RWPE2 (cell line): ENCODE measurements at regions not wholly inside any gene's neighbourhood (a gene's known extent, or its start where the extent isn't known, plus 50 kb on each side); places are given as distances from the start of the nearest gene placed in this dataset.
A peak's percentile ranks its signal among the peaks of the same experiment; 100 is the strongest.

Experiments used
- ATAC-seq: fragments of 200-7000 bp; cut with Tn5 transposase; 3 replicates; pipeline ENCODE4 v1.9.1; 2021; ENCODE audit warnings: low read depth
- DNase-seq: peaks from one replicate; pipeline ENCODE4 v3.0.0-alpha.2; 2020; ENCODE audit warnings: low spot score
- H3K27ac ChIP-seq: fragments of 450-650 bp; 2 replicates; pipeline ENCODE4 v1.5.1; 2017; ENCODE audit warnings: mild to moderate bottlenecking; ENCODE audit not compliant: poor library complexity, severe bottlenecking
- H3K27me3 ChIP-seq: fragments of 250-450 bp; sonication (Bioruptor Pico); 2 replicates; pipeline ENCODE4 v1.5.1; 2021; ENCODE audit warnings: mild to moderate bottlenecking, moderate library complexity; ENCODE audit not compliant: insufficient read depth, poor library complexity, severe bottlenecking
- H3K36me3 ChIP-seq: fragments of 250-450 bp; sonication (Bioruptor Pico); 2 replicates; pipeline ENCODE4 v1.5.1; 2020; ENCODE audit warnings: low read depth, mild to moderate bottlenecking, moderate library complexity
- H3K4me1 ChIP-seq: fragments of 250-450 bp; sonication (Bioruptor Pico); 2 replicates; pipeline ENCODE4 v1.5.1; 2021; ENCODE audit warnings: mild to moderate bottlenecking, moderate library complexity; ENCODE audit not compliant: insufficient read depth, poor library complexity, severe bottlenecking
- H3K4me3 ChIP-seq: fragments of 250-450 bp; sonication (Bioruptor Pico); 2 replicates; pipeline ENCODE4 v1.5.1; 2021; ENCODE audit warnings: mild to moderate bottlenecking, moderate library complexity; ENCODE audit not compliant: severe bottlenecking
- H3K9me3 ChIP-seq: fragments of 250-450 bp; sonication (Bioruptor Pico); 2 replicates; pipeline ENCODE4 v1.5.1; 2021; ENCODE audit warnings: mild to moderate bottlenecking, moderate library complexity; ENCODE audit not compliant: severe bottlenecking
- CTCF ChIP-seq: fragments of 450-650 bp; IDR thresholded peaks from one replicate; pipeline ENCODE4 v1.5.1; 2017; ENCODE audit warnings: mild to moderate bottlenecking, moderate library complexity; ENCODE audit not compliant: poor library complexity, severe bottlenecking

- DNase-seq (no peak), ATAC-seq (no peak)
- Histone ChIP-seq H3K27me3 (no peaks in the 10 kb centered on the region), H3K27ac (no peak overlapping the region), H3K36me3 (no peaks in the 10 kb centered on the region), H3K9me3 (no peaks in the 10 kb centered on the region), H3K4me1 (no peaks in the 10 kb centered on the region), H3K4me3 (no peak overlapping the region)
- TF ChIP-seq CTCF: no peak
Observed at GRCh38 chr13:44860454-44860853, 128.8 kb downstream of the NUFIP1 start.

- no peak for TF ChIP-seq CTCF
- Histone ChIP-seq H3K9me3 (no peaks in the 10 kb centered on the region), H3K36me3 (no peaks in the 10 kb centered on the region), H3K4me1 (peaks cover 11% of the 10 kb centered on the region), H3K4me3 (no peak overlapping the region), H3K27ac (no peak overlapping the region), H3K27me3 (no peaks in the 10 kb centered on the region)
- DNase-seq (no peak), ATAC-seq (no peak)
Observed at GRCh38 chr13:44857736-44858135, 131.5 kb downstream of the NUFIP1 start.

- no peak overlapping the region for H3K4me3 ChIP-seq
- no peaks in the 10 kb centered on the region for H3K27me3 ChIP-seq
- no peaks in the 10 kb centered on the region for H3K9me3 ChIP-seq
- no peak for DNase-seq
- no peaks in the 10 kb centered on the region for H3K36me3 ChIP-seq
- peak; percentile 36; the same call in 1 of the 3 replicates for ATAC-seq
- no peak for TF ChIP-seq CTCF
- peaks cover 11% of the 10 kb centered on the region for H3K4me1 ChIP-seq
- H3K27ac ChIP-seq: no peak overlapping the region
Observed at GRCh38 chr13:44857061-44857460, 132.2 kb downstream of the NUFIP1 start.

GRCh38 chr13:44855860-44856259, 133.4 kb downstream of the NUFIP1 start:
- H3K4me1 ChIP-seq: peaks cover 11% of the 10 kb centered on the region
- H3K4me3 ChIP-seq: no peak overlapping the region
- H3K27ac ChIP-seq: no peak overlapping the region
- no peak for DNase-seq
- H3K27me3 ChIP-seq: no peaks in the 10 kb centered on the region
- no peak for ATAC-seq
- TF ChIP-seq CTCF: no peak
- H3K36me3 ChIP-seq: no peaks in the 10 kb centered on the region
- no peaks in the 10 kb centered on the region for H3K9me3 ChIP-seq

GRCh38 chr13:44854313-44855060, 134.8 kb downstream of the NUFIP1 start:
- no peak overlapping the region for H3K27ac ChIP-seq
- no peaks in the 10 kb centered on the region for H3K36me3 ChIP-seq
- DNase-seq (no peak), ATAC-seq (no peak)
- H3K27me3 ChIP-seq: no peaks in the 10 kb centered on the region
- no peak for TF ChIP-seq CTCF
- H3K4me3 ChIP-seq: no peak overlapping the region
- H3K4me1 ChIP-seq: peaks cover 11% of the 10 kb centered on the region
- no peaks in the 10 kb centered on the region for H3K9me3 ChIP-seq
